Hepatocyte (in vitro differentiated cells): ENCODE measurements at regions not wholly inside any gene's neighbourhood (a gene's known extent, or its start where the extent isn't known, plus 50 kb on each side); places are given as distances from the start of the nearest gene placed in this dataset.

Experiments
- DNase-seq: peaks from one replicate; pipeline ENCODE4 v3.0.0-alpha.2; 2016; ENCODE audit warnings: low spot score
- H2AFZ ChIP-seq: fragments of 200-600 bp; sonication (generic); 2 replicates; pipeline ENCODE4 v1.6.0; 2016; ENCODE audit warnings: antibody characterized with exemption, mild to moderate bottlenecking
- H3K27ac ChIP-seq: fragments of 200-600 bp; sonication (generic); 2 replicates; pipeline ENCODE4 v1.5.1; 2016; ENCODE audit warnings: mild to moderate bottlenecking
- H3K27me3 ChIP-seq: fragments of 200-600 bp; sonication (generic); 2 replicates; pipeline ENCODE4 v1.6.1; 2016
- H3K36me3 ChIP-seq: fragments of 200-600 bp; sonication (generic); replicated peaks from 2 replicates; pipeline ENCODE4 v1.5.1; 2016; ENCODE audit warnings: low read depth; ENCODE audit not compliant: insufficient read depth
- H3K4me1 ChIP-seq: fragments of 200-600 bp; sonication (generic); 2 replicates; pipeline ENCODE4 v1.5.1; 2016; ENCODE audit warnings: mild to moderate bottlenecking, moderate library complexity; ENCODE audit not compliant: insufficient read depth
- H3K4me2 ChIP-seq: fragments of 200-600 bp; sonication (generic); 2 replicates; pipeline ENCODE4 v1.6.0; 2016
- H3K4me3 ChIP-seq: fragments of 200-600 bp; sonication (generic); 2 replicates; pipeline ENCODE4 v1.5.1; 2016; ENCODE audit warnings: mild to moderate bottlenecking
- H3K79me2 ChIP-seq: fragments of 200-600 bp; sonication (generic); 2 replicates; pipeline ENCODE4 v1.6.0; 2017; ENCODE audit warnings: mild to moderate bottlenecking
- H3K9me2 ChIP-seq: fragments of 200-600 bp; sonication (generic); replicated peaks from 2 replicates; pipeline ENCODE4 v1.6.0; 2017; ENCODE audit warnings: mild to moderate bottlenecking; ENCODE audit not compliant: insufficient read depth
- H3K9me3 ChIP-seq: fragments of 200-600 bp; sonication (generic); 2 replicates; pipeline ENCODE4 v1.5.1; 2016; ENCODE audit warnings: low read depth, mild to moderate bottlenecking
- H4K20me1 ChIP-seq: fragments of 200-600 bp; sonication (generic); 2 replicates; pipeline ENCODE4 v1.6.0; 2016; ENCODE audit warnings: mild to moderate bottlenecking; ENCODE audit not compliant: insufficient read depth, poor library complexity, severe bottlenecking
- EZH2 ChIP-seq: fragments of 200-600 bp; sonication (generic); IDR thresholded peaks from 2 replicates; pipeline ENCODE4 v1.6.1; 2016; ENCODE audit warnings: antibody characterized with exemption, mild to moderate bottlenecking, borderline replicate concordance
- EZH2phosphoT487 ChIP-seq: fragments of 200-600 bp; sonication (generic); IDR thresholded peaks from one replicate; pipeline ENCODE4 v1.6.1; 2018; ENCODE audit warnings: antibody characterized with exemption, mild to moderate bottlenecking, low read depth, moderate library complexity; ENCODE audit not compliant: unreplicated experiment, severe bottlenecking
- WGBS: methylation state at CpG from one replicate; pipeline ENCODE4 v1.1.6; 2016; ENCODE audit warnings: low lambda C conversion rate; ENCODE audit errors: missing lambda C conversion rate; 5-methylcytosine and 5-hydroxymethylcytosine counted together
- TF ChIP-seq, protein P1 (sequence below): fragments of 200-600 bp; sonication (generic); IDR thresholded peaks from 2 replicates; pipeline ENCODE4 v1.5.1; 2016; ENCODE audit warnings: antibody characterized with exemption, mild to moderate bottlenecking; ENCODE audit not compliant: poor library complexity

DNA sequence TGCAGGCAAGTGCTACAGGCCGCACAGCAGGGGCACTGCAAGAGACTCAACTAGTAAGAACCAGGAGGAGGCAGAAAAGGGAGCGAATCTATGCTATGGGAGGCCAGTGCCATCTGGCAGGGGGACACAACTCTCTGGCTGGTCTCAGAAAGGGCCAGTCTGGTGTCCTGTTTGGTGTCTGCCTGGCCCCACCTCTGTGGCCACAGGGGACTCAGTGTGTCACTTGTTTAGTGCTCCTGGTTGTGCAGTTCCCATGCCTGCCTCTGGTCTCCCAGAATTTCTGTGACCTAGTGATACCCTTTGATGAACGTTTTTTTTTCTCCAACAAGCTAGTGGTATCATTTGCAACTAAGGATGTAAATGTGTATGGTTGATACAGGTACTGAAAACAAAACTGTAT is 59.2 kb upstream of the JCAD start:
- Histone ChIP-seq H3K9me2 (no peaks in the 10 kb centered on the region), H3K79me2 (no peaks in the 10 kb centered on the region), H3K27ac (no peak overlapping the region), H3K4me3 (no peak overlapping the region), H2AFZ (no peak overlapping the region), H3K4me1 (peaks cover 10% of the 10 kb centered on the region), H3K4me2 (no peak overlapping the region), H3K27me3 (no peaks in the 10 kb centered on the region), H3K36me3 (no peaks in the 10 kb centered on the region), H3K9me3 (no peaks in the 10 kb centered on the region), H4K20me1 (no peaks in the 10 kb centered on the region)
- TF ChIP-seq EZH2phosphoT487 (no peak), EZH2 (no peak)
- TF ChIP-seq, protein P1, sequence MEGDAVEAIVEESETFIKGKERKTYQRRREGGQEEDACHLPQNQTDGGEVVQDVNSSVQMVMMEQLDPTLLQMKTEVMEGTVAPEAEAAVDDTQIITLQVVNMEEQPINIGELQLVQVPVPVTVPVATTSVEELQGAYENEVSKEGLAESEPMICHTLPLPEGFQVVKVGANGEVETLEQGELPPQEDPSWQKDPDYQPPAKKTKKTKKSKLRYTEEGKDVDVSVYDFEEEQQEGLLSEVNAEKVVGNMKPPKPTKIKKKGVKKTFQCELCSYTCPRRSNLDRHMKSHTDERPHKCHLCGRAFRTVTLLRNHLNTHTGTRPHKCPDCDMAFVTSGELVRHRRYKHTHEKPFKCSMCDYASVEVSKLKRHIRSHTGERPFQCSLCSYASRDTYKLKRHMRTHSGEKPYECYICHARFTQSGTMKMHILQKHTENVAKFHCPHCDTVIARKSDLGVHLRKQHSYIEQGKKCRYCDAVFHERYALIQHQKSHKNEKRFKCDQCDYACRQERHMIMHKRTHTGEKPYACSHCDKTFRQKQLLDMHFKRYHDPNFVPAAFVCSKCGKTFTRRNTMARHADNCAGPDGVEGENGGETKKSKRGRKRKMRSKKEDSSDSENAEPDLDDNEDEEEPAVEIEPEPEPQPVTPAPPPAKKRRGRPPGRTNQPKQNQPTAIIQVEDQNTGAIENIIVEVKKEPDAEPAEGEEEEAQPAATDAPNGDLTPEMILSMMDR: no peak
- 78% methylated on average over 3 of the region's 3 CpGs for WGBS
- no peak for DNase-seq

- H3K9me2 ChIP-seq: no peaks in the 10 kb centered on the region
- no peaks in the 10 kb centered on the region for H3K79me2 ChIP-seq
- no peaks in the 10 kb centered on the region for H3K9me3 ChIP-seq
- H3K4me2 ChIP-seq: no peak overlapping the region
- peaks cover 10% of the 10 kb centered on the region for H3K4me1 ChIP-seq
- no peaks in the 10 kb centered on the region for H3K36me3 ChIP-seq
- H3K27ac ChIP-seq: no peak overlapping the region
- no peaks in the 10 kb centered on the region for H4K20me1 ChIP-seq
- no peak overlapping the region for H3K4me3 ChIP-seq
- H2AFZ ChIP-seq: no peak overlapping the region
- TF ChIP-seq EZH2: no peak
- TF ChIP-seq, protein P1: no peak
- TF ChIP-seq EZH2phosphoT487: no peak
- no peak for DNase-seq
- WGBS: 93% methylated on average over 9 of the region's 9 CpGs
- no peaks in the 10 kb centered on the region for H3K27me3 ChIP-seq
These were observed 58.6 kb upstream of the JCAD start for GRCh38 chr10:30117812-30118501.

GRCh38 chr10:30116041-30116491 is 56.7 kb upstream of the JCAD start:
- Histone ChIP-seq H3K79me2 (no peaks in the 10 kb centered on the region), H3K27me3 (no peaks in the 10 kb centered on the region), H4K20me1 (no peaks in the 10 kb centered on the region), H3K4me2 (peak overlapping the region; percentile 67), H2AFZ (no peak overlapping the region), H3K9me2 (no peaks in the 10 kb centered on the region), H3K4me3 (no peak overlapping the region), H3K4me1 (peaks cover 10% of the 10 kb centered on the region), H3K9me3 (no peaks in the 10 kb centered on the region), H3K27ac (no peak overlapping the region), H3K36me3 (no peaks in the 10 kb centered on the region)
- no peak for DNase-seq
- 60% methylated on average over 7 of the region's 7 CpGs for WGBS
- TF ChIP-seq EZH2phosphoT487 (no peak), EZH2 (no peak)
- TF ChIP-seq, protein P1: no peak

- no peaks in the 10 kb centered on the region for H4K20me1 ChIP-seq
- 66% methylated on average over 6 of the region's 6 CpGs for WGBS
- no peak overlapping the region for H3K4me3 ChIP-seq
- H3K4me2 ChIP-seq: peak overlapping the region; percentile 67
- TF ChIP-seq EZH2 (no peak), EZH2phosphoT487 (no peak)
- TF ChIP-seq, protein P1: no peak
- peaks cover 10% of the 10 kb centered on the region for H3K4me1 ChIP-seq
- H3K27me3 ChIP-seq: no peaks in the 10 kb centered on the region
- no peaks in the 10 kb centered on the region for H3K9me2 ChIP-seq
- DNase-seq: no peak
- no peak overlapping the region for H3K27ac ChIP-seq
- peak overlapping the region; percentile 3 for H2AFZ ChIP-seq
- H3K36me3 ChIP-seq: no peaks in the 10 kb centered on the region
- H3K9me3 ChIP-seq: no peaks in the 10 kb centered on the region
- H3K79me2 ChIP-seq: no peaks in the 10 kb centered on the region
These were observed 56.2 kb upstream of the JCAD start for GRCh38 chr10:30115626-30115940.
